IMR-90 (cell line): ENCODE measurements at regions not wholly inside any gene's neighbourhood (a gene's known extent, or its start where the extent isn't known, plus 50 kb on each side); places are given as distances from the start of the nearest gene placed in this dataset.

Experiments used
- ATAC-seq: fragments of 200-7000 bp; cut with Tn5 transposase; 2 replicates; pipeline ENCODE4 v1.9.1; 2020; ENCODE audit warnings: low read depth, mild to moderate bottlenecking, moderate library complexity
- BruUV-seq: library from RNA; stranded (reverse); fragments of 400-500 nt; replicated peaks from 2 replicates; lab custom pipeline; 2021; lab: Mats Ljungman, UMichigan
- CTCF ChIA-PET: fragments of 300-600 bp; formaldehyde crosslinking; extraction: SDS; loops from one replicate; lab custom pipeline; 2021; ENCODE audit warnings: antibody characterized with exemption; lab: Yijun Ruan, JAX
- POLR2A ChIA-PET: fragments of 300-600 bp; sonication (Branson Sonifier 250); formaldehyde crosslinking; loops from one replicate; lab custom pipeline; 2022; ENCODE audit warnings: antibody characterized with exemption; ENCODE audit not compliant: unreplicated experiment; lab: Charles Lee
- DNase-seq: peaks from one replicate; pipeline ENCODE4 v3.0.0; 2013
- H2AFZ ChIP-seq: replicated peaks from 2 replicates; pipeline ENCODE3; 2013; ENCODE audit warnings: low read length, mild to moderate bottlenecking; ENCODE audit not compliant: poor library complexity
- H2AK5ac ChIP-seq: 2 replicates; pipeline ENCODE4 v1.6.1; 2013; ENCODE audit warnings: low read depth, low read length, inconsistent platforms
- H2AK9ac ChIP-seq: replicated peaks from 2 replicates; pipeline ENCODE3; 2013; ENCODE audit warnings: mild to moderate bottlenecking, low read depth, low read length, moderate library complexity; ENCODE audit not compliant: poor library complexity
- H2BK120ac ChIP-seq: 2 replicates; pipeline ENCODE4 v1.6.1; 2013; ENCODE audit warnings: low read depth, low read length, inconsistent platforms
- H2BK15ac ChIP-seq: 3 replicates; pipeline ENCODE4 v1.6.1; 2013; ENCODE audit warnings: low read depth, low read length, inconsistent platforms
- H2BK20ac ChIP-seq: 2 replicates; pipeline ENCODE4 v1.6.1; 2013; ENCODE audit warnings: low read depth, mild to moderate bottlenecking, inconsistent platforms, low read length, moderate library complexity
- H2BK5ac ChIP-seq: 2 replicates; pipeline ENCODE4 v1.6.1; 2013; ENCODE audit warnings: mild to moderate bottlenecking, low read depth, low read length, inconsistent platforms; ENCODE audit not compliant: poor library complexity, severe bottlenecking
- H3K14ac ChIP-seq: replicated peaks from 2 replicates; pipeline ENCODE4 v1.6.1; 2013; ENCODE audit warnings: low read depth, low read length, inconsistent platforms
- H3K18ac ChIP-seq: 2 replicates; pipeline ENCODE4 v1.6.1; 2013; ENCODE audit warnings: low read depth, low read length, control low read depth
- H3K23ac ChIP-seq: 2 replicates; pipeline ENCODE4 v1.6.1; 2013; ENCODE audit warnings: low read depth, low read length, inconsistent platforms
- H3K27ac ChIP-seq: 2 replicates; pipeline ENCODE4 v1.5.1; 2013; ENCODE audit warnings: mild to moderate bottlenecking, control low read depth, low read length; ENCODE audit not compliant: insufficient read depth
- H3K27me3 ChIP-seq: 2 replicates; pipeline ENCODE4 v1.6.1; 2013; ENCODE audit warnings: low read length; ENCODE audit not compliant: control insufficient read depth, insufficient read depth
- H3K36me3 ChIP-seq: 2 replicates; pipeline ENCODE4 v1.6.1; 2013; ENCODE audit warnings: low read length, mixed read lengths; ENCODE audit not compliant: control insufficient read depth, insufficient read depth
- H3K4ac ChIP-seq: 2 replicates; pipeline ENCODE4 v1.6.1; 2013; ENCODE audit warnings: low read depth, low read length, inconsistent platforms
- H3K4me1 ChIP-seq: 2 replicates; pipeline ENCODE4 v1.6.1; 2013; ENCODE audit warnings: low read length, mixed read lengths; ENCODE audit not compliant: control insufficient read depth, insufficient read depth
- H3K4me2 ChIP-seq: 2 replicates; pipeline ENCODE4 v1.6.1; 2013; ENCODE audit warnings: low read depth, mild to moderate bottlenecking, control low read depth, low read length, moderate library complexity
- H3K4me3 ChIP-seq: 2 replicates; pipeline ENCODE4 v1.5.1; 2013; ENCODE audit warnings: low read depth, mild to moderate bottlenecking, control low read depth, low read length, moderate library complexity; ENCODE audit not compliant: insufficient read depth
- H3K56ac ChIP-seq: 2 replicates; pipeline ENCODE4 v1.6.1; 2013; ENCODE audit warnings: low read length, inconsistent platforms; ENCODE audit not compliant: insufficient read depth; ENCODE audit errors: extremely low read depth
- H3K79me1 ChIP-seq, 2 experiments: 2 replicates each; pipeline ENCODE4 v1.6.1; 2013; ENCODE audit warnings: low read length in 2 of 2, inconsistent platforms in 1 of 2, low read depth in 1 of 2
- H3K9ac ChIP-seq: 2 replicates; pipeline ENCODE4 v1.6.1; 2013; ENCODE audit warnings: low read depth, low read length, control low read depth
- H3K9me1 ChIP-seq: 2 replicates; pipeline ENCODE4 v1.6.1; 2013; ENCODE audit warnings: low read length, inconsistent platforms; ENCODE audit not compliant: insufficient read depth
- H3K9me3 ChIP-seq: 2 replicates; pipeline ENCODE4 v1.6.1; 2013; ENCODE audit warnings: low read length; ENCODE audit not compliant: control insufficient read depth, insufficient read depth
- H4K20me1 ChIP-seq: 2 replicates; pipeline ENCODE4 v1.6.1; 2013; ENCODE audit warnings: low read length, inconsistent platforms; ENCODE audit not compliant: insufficient read depth
- H4K5ac ChIP-seq: 2 replicates; pipeline ENCODE4 v1.6.1; 2013; ENCODE audit warnings: mild to moderate bottlenecking, low read depth, low read length, control low read depth
- H4K8ac ChIP-seq, 2 experiments: 2 replicates each; pipeline ENCODE4 v1.6.1; 2013; ENCODE audit warnings: low read depth in 2 of 2, low read length in 2 of 2, control low read depth in 1 of 2, inconsistent platforms in 1 of 2
- H4K91ac ChIP-seq: 2 replicates; pipeline ENCODE4 v1.6.1; 2013; ENCODE audit warnings: low read depth, low read length, inconsistent platforms; ENCODE audit not compliant: insufficient read depth
- FOS ChIP-seq: fragments of 150-350 bp; IDR thresholded peaks from 2 replicates; pipeline ENCODE4 v1.6.1; 2016; ENCODE audit warnings: low read depth, low read length
- RFX5 ChIP-seq: IDR thresholded peaks from 2 replicates; pipeline ENCODE4 v1.8.0; 2012; ENCODE audit warnings: low read depth, mild to moderate bottlenecking, low read length, moderate library complexity
- WGBS, 2 experiments: methylation state at CpG; one replicate each; pipeline versions ENCODE4 v1.1.5 to v1.1.7; 2013; ENCODE audit warnings: missing lambda C conversion rate in 2 of 2; ENCODE audit not compliant: insufficient read length in 1 of 2; ENCODE audit errors: extremely low coverage in 2 of 2; 5-methylcytosine and 5-hydroxymethylcytosine counted together
- dilution Hi-C: fragments of 300-500 bp; cut with HindIII; formaldehyde crosslinking; loops from one replicate; pipeline ENCODE4 v1.14.3; 2018; ENCODE audit warnings: low sequenced_read_pairs; ENCODE audit not compliant: unreplicated experiment
- in situ Hi-C: fragments of 300-500 bp; cut with MboI; formaldehyde crosslinking; loops from 3 replicates; pipeline ENCODE4 v1.14.3; 2019; ENCODE audit warnings: low sequenced_read_pairs, inconsistent platforms, mixed read lengths
- intact Hi-C: fragments of 100-400 bp; cut with micrococcal nuclease; formaldehyde crosslinking; loops from 2 replicates; pipeline ENCODE4 v1.10.0; 2022

- Histone ChIP-seq H3K9ac (no peak overlapping the region), H4K8ac (no peak overlapping the region), H3K36me3 (no peaks in the 10 kb centered on the region), H3K27ac (no peak overlapping the region), H2AK9ac (no peak overlapping the region), H3K56ac (no peak overlapping the region), H2BK120ac (0 out of 2 replicates have a peak overlapping the region, but pooled peaks have one; percentile 57), H3K4me2 (peak overlapping the region; percentile 73; the same call in 1 of the 2 replicates), H3K27me3 (no peaks in the 10 kb centered on the region), H3K79me1 (no peaks in the 10 kb centered on the region), H2AFZ (no peak overlapping the region), H3K9me3 (no peaks in the 10 kb centered on the region), H3K4ac (no peak overlapping the region), H4K91ac (no peak overlapping the region), H2BK5ac (no peak overlapping the region), H3K4me1 (peaks cover 25% of the 10 kb centered on the region), H3K9me1 (peaks cover 8% of the 10 kb centered on the region; the same call in 1 of the 2 replicates), H2BK20ac (0 out of 2 replicates have a peak overlapping the region, but pooled peaks have one; percentile 49), H2AK5ac (no peak overlapping the region), H3K4me3 (no peak overlapping the region), H2BK15ac (no peak overlapping the region), H4K20me1 (no peaks in the 10 kb centered on the region), H3K14ac (no peak overlapping the region), H4K5ac (no peak overlapping the region; the same call in 1 of the 2 replicates), H3K23ac (no peak overlapping the region), H3K18ac (no peak overlapping the region)
- DNase-seq, result peak; percentile 84
- dilution Hi-C loops (no loop called here), in situ Hi-C loops (no loop called here), intact Hi-C loops (no loop called here)
- ChIA-PET POLR2A (no interaction called here), CTCF (interaction anchor here (1.0 kb wide), 1 partner anchor 42 kb away, joined by 5 read pairs; no protein-coding TSS in a partner anchor)
- peak; percentile 84 for TF ChIP-seq FOS
- TF ChIP-seq RFX5, result no peak
- BruUV-seq, result no TSS peak
- peak; percentile 77 for ATAC-seq
- no CpG with 5 or more reads among the region's 1 CpG for WGBS, 2 experiments
These were observed 248.9 kb downstream of the PLPP3 start for GRCh38 chr1:56330391-56331026.
